H1 (cell line): ENCODE measurements at regions not wholly inside any gene's neighbourhood (a gene's known extent, or its start where the extent isn't known, plus 50 kb on each side); places are given as distances from the start of the nearest gene placed in this dataset.

Source experiments
- CTCF ChIA-PET: fragments of 300-600 bp; sonication (Branson Sonifier 250); formaldehyde crosslinking; loops from one replicate; lab custom pipeline; 2021; ENCODE audit not compliant: partially characterized antibody; lab: Charles Lee
- POLR2A ChIA-PET: fragments of 300-600 bp; sonication (Branson Sonifier 250); formaldehyde crosslinking; loops from one replicate; lab custom pipeline; 2021; ENCODE audit warnings: inconsistent platforms; ENCODE audit not compliant: partially characterized antibody; lab: Charles Lee
- DNase-seq, 2 experiments: peaks; one replicate each; pipeline versions ENCODE4 v3.0.0 to v3.0.0-alpha.2; 2010 to 2022; ENCODE audit warnings: low spot score in 2 of 2, low read depth in 1 of 2, mixed read lengths in 1 of 2
- FAIRE-seq: peaks from 2 replicates; lab custom pipeline; 2011; peaks lifted over from hg19 to GRCh38; lab: Jason Lieb, UNC
- H2AFZ ChIP-seq: 2 replicates; pipeline ENCODE4 v1.8.1; 2012; ENCODE audit warnings: low read length, inconsistent platforms
- H2AK5ac ChIP-seq: 2 replicates; pipeline ENCODE4 v1.6.1; 2013; ENCODE audit warnings: low read depth, low read length
- H2BK120ac ChIP-seq: replicated peaks from 2 replicates; pipeline ENCODE3; 2013; ENCODE audit warnings: low read depth, low read length, inconsistent platforms
- H2BK12ac ChIP-seq: 2 replicates; pipeline ENCODE4 v1.6.1; 2013; ENCODE audit warnings: low read depth, low read length
- H2BK15ac ChIP-seq: 2 replicates; pipeline ENCODE4 v1.6.1; 2013; ENCODE audit warnings: low read length
- H2BK20ac ChIP-seq: 2 replicates; pipeline ENCODE4 v1.6.1; 2013; ENCODE audit warnings: low read length
- H2BK5ac ChIP-seq: 2 replicates; pipeline ENCODE4 v1.6.1; 2013; ENCODE audit warnings: low read depth, low read length
- H3K14ac ChIP-seq: 2 replicates; pipeline ENCODE4 v1.6.1; 2013; ENCODE audit warnings: inconsistent platforms; ENCODE audit not compliant: insufficient read length
- H3K18ac ChIP-seq: 2 replicates; pipeline ENCODE4 v1.6.1; 2013; ENCODE audit warnings: low read length; ENCODE audit errors: extremely low read depth
- H3K23ac ChIP-seq: 2 replicates; pipeline ENCODE4 v1.6.1; 2013; ENCODE audit warnings: inconsistent platforms; ENCODE audit not compliant: insufficient read length
- H3K23me2 ChIP-seq: 2 replicates; pipeline ENCODE4 v1.6.1; 2013; ENCODE audit warnings: low read depth, low read length
- H3K27ac ChIP-seq: 2 replicates; pipeline ENCODE4 v1.6.1; 2011; ENCODE audit warnings: low read depth, low read length, inconsistent platforms
- H3K27me3 ChIP-seq, 4 experiments: replicated peaks in 1 of 4; 1 replicate in 1 of 4; 2 replicates in 3 of 4; pipeline versions ENCODE4 v1.6.1 to v1.8.1; 2011 to 2013; ENCODE audit warnings: low read length in 3 of 4, mild to moderate bottlenecking in 3 of 4, inconsistent platforms in 2 of 4, mixed read lengths in 2 of 4, moderate library complexity in 1 of 4; ENCODE audit not compliant: control insufficient read depth in 3 of 4, insufficient read depth in 3 of 4; ENCODE audit errors: extremely low read depth in 1 of 4
- H3K36me3 ChIP-seq, 4 experiments: 2 replicates each; pipeline versions ENCODE4 v1.6.1 to v1.8.1; 2011 to 2013; ENCODE audit warnings: mild to moderate bottlenecking in 4 of 4, low read length in 3 of 4, moderate library complexity in 2 of 4, control low read depth in 1 of 4, inconsistent platforms in 1 of 4; ENCODE audit not compliant: insufficient read depth in 4 of 4, control insufficient read depth in 2 of 4
- H3K4ac ChIP-seq: replicated peaks from 2 replicates; pipeline ENCODE3; 2013; ENCODE audit warnings: low read length, low read depth, mixed read lengths, inconsistent platforms; ENCODE audit not compliant: insufficient read length
- H3K4me1 ChIP-seq, 4 experiments: replicated peaks in 1 of 4; 1 replicate in 1 of 4; 2 replicates in 3 of 4; pipeline versions ENCODE4 v1.6.1 to v1.8.1; 2011 to 2013; ENCODE audit warnings: low read length in 3 of 4, inconsistent platforms in 2 of 4, mixed read lengths in 1 of 4; ENCODE audit not compliant: insufficient read depth in 4 of 4, control insufficient read depth in 3 of 4
- H3K4me2 ChIP-seq, 2 experiments: 2 replicates each; pipeline versions ENCODE4 v1.6.1 to v1.8.1; 2011 to 2013; ENCODE audit warnings: low read depth in 2 of 2, low read length in 2 of 2, control low read depth in 1 of 2, inconsistent platforms in 1 of 2, mild to moderate bottlenecking in 1 of 2; ENCODE audit not compliant: insufficient read depth in 1 of 2
- H3K4me3 ChIP-seq, 4 experiments: fragments of 200-600, 300-600 bp in 1 of 4; sonication (generic), shearing (Covaris generic), sonication (Bioruptor Twin) in 1 of 4; 2 replicates each; pipeline versions ENCODE4 v1.5.1 to v1.8.1; 2011 to 2016; ENCODE audit warnings: low read length in 4 of 4, low read depth in 3 of 4, control low read depth in 2 of 4, inconsistent platforms in 2 of 4, mild to moderate bottlenecking in 2 of 4, mixed read lengths in 1 of 4, moderate library complexity in 1 of 4; ENCODE audit not compliant: insufficient read depth in 2 of 4; ENCODE audit errors: extremely low read depth in 1 of 4
- H3K56ac ChIP-seq: replicated peaks from 2 replicates; pipeline ENCODE3; 2013; ENCODE audit warnings: low read depth, mild to moderate bottlenecking, mixed read lengths, low read length, inconsistent platforms; ENCODE audit not compliant: insufficient read length
- H3K79me1 ChIP-seq: 2 replicates; pipeline ENCODE4 v1.6.1; 2013; ENCODE audit warnings: low read depth, low read length, control low read depth
- H3K79me2 ChIP-seq, 2 experiments: 2 replicates each; pipeline versions ENCODE4 v1.6.1 to v1.8.1; 2012 to 2013; ENCODE audit warnings: low read length in 2 of 2, mild to moderate bottlenecking in 2 of 2, inconsistent platforms in 1 of 2; ENCODE audit not compliant: insufficient read depth in 2 of 2, control insufficient read depth in 1 of 2
- H3K9ac ChIP-seq, 4 experiments: replicated peaks in 1 of 4; 1 replicate in 1 of 4; 2 replicates in 3 of 4; pipeline versions ENCODE4 v1.6.1 to v1.8.1; 2011 to 2013; ENCODE audit warnings: low read depth in 3 of 4, low read length in 3 of 4, control low read depth in 2 of 4, mild to moderate bottlenecking in 2 of 4, moderate library complexity in 2 of 4, inconsistent platforms in 1 of 4; ENCODE audit errors: extremely low read depth in 1 of 4
- H3K9me3 ChIP-seq, 2 experiments: 2 replicates each; pipeline versions ENCODE4 v1.6.1 to v1.8.1; 2012 to 2013; ENCODE audit warnings: mild to moderate bottlenecking in 2 of 2, moderate library complexity in 2 of 2, control low read depth in 1 of 2, inconsistent platforms in 1 of 2, low read depth in 1 of 2, low read length in 1 of 2, mixed read lengths in 1 of 2; ENCODE audit not compliant: insufficient read depth in 2 of 2
- H4K20me1 ChIP-seq, 2 experiments: replicated peaks in 1 of 2; 2 replicates each; pipeline versions ENCODE3 to v1.8.1; 2011 to 2013; ENCODE audit warnings: inconsistent platforms in 2 of 2, low read length in 2 of 2, mild to moderate bottlenecking in 1 of 2; ENCODE audit not compliant: insufficient read depth in 2 of 2, control insufficient read depth in 1 of 2
- H4K5ac ChIP-seq: 2 replicates; pipeline ENCODE4 v1.6.1; 2013; ENCODE audit warnings: low read length, low read depth, mixed read lengths, inconsistent platforms; ENCODE audit not compliant: insufficient read length
- H4K8ac ChIP-seq: 2 replicates; pipeline ENCODE4 v1.8.0; 2013; ENCODE audit warnings: mild to moderate bottlenecking, moderate library complexity, low read length, inconsistent platforms; ENCODE audit not compliant: insufficient read depth; ENCODE audit errors: extremely low read depth
- H4K91ac ChIP-seq: replicated peaks from 2 replicates; pipeline ENCODE3; 2013; ENCODE audit warnings: low read length, mixed read lengths, inconsistent platforms; ENCODE audit not compliant: insufficient read length
- CHD1 ChIP-seq: IDR thresholded peaks from 2 replicates; pipeline ENCODE4 v1.6.1; 2012; ENCODE audit warnings: low read depth, low read length, improper control_type of control experiment
- CHD2 ChIP-seq: IDR thresholded peaks from 2 replicates; pipeline ENCODE4 v1.6.1; 2012; ENCODE audit warnings: low read length, improper control_type of control experiment
- CTBP2 ChIP-seq: IDR thresholded peaks from 2 replicates; pipeline ENCODE4 v1.7.0; 2011; ENCODE audit warnings: borderline replicate concordance, mild to moderate bottlenecking, moderate library complexity, mixed read lengths, low read length; ENCODE audit not compliant: insufficient read depth, insufficient read length
- EP300 ChIP-seq, 2 experiments: IDR thresholded peaks; 1 replicate in 1 of 2; 2 replicates in 1 of 2; pipeline ENCODE4 v1.6.1; 2011 to 2012; ENCODE audit warnings: low read depth in 2 of 2, low read length in 2 of 2, mild to moderate bottlenecking in 2 of 2, borderline replicate concordance in 1 of 2, inconsistent platforms in 1 of 2, moderate library complexity in 1 of 2
- FOSL1 ChIP-seq: IDR thresholded peaks from 2 replicates; pipeline ENCODE4 v1.6.1; 2011; ENCODE audit warnings: mild to moderate bottlenecking, low read depth, low read length, moderate library complexity; ENCODE audit not compliant: insufficient read depth
- HDAC2 ChIP-seq, 2 experiments: fragments of 300-600 bp in 1 of 2; sonication (generic) in 1 of 2; IDR thresholded peaks; 2 replicates each; pipeline ENCODE4 v1.6.1; 2011 to 2012; ENCODE audit warnings: low read depth in 2 of 2, low read length in 2 of 2, mild to moderate bottlenecking in 2 of 2, moderate library complexity in 2 of 2, borderline replicate concordance in 1 of 2, inconsistent platforms in 1 of 2
- KDM1A ChIP-seq: fragments of 200-600, 300-600 bp; sonication (generic); IDR thresholded peaks from 2 replicates; pipeline ENCODE4 v1.7.1; 2016; ENCODE audit warnings: mild to moderate bottlenecking, low read length, borderline replicate concordance
- KDM4A ChIP-seq: IDR thresholded peaks from one replicate; pipeline ENCODE4 v1.7.1; 2012; ENCODE audit warnings: low read depth, mild to moderate bottlenecking, moderate library complexity, low read length, inconsistent platforms; ENCODE audit not compliant: severe bottlenecking
- MAFK ChIP-seq: IDR thresholded peaks from 2 replicates; pipeline ENCODE4 v1.6.1; 2012; ENCODE audit warnings: low read depth, mild to moderate bottlenecking, improper control_type of control experiment, low read length
- MAX ChIP-seq: IDR thresholded peaks from 2 replicates; pipeline ENCODE4 v1.6.1; 2012; ENCODE audit warnings: inconsistent platforms
- POLR2AphosphoS5 ChIP-seq: IDR thresholded peaks from 2 replicates; pipeline ENCODE4 v1.6.1; 2011; ENCODE audit warnings: low read depth, low read length
- RXRA ChIP-seq: IDR thresholded peaks from 2 replicates; pipeline ENCODE4 v1.6.1; 2011; ENCODE audit warnings: low read depth, mild to moderate bottlenecking, low read length, moderate library complexity; ENCODE audit not compliant: insufficient read depth
- SIN3A ChIP-seq, 2 experiments: IDR thresholded peaks in 1 of 2; conservative IDR thresholded peaks in 1 of 2; 2 replicates each; pipeline ENCODE4 v1.6.1; 2011 to 2012; ENCODE audit warnings: low read length in 2 of 2, improper control_type of control experiment in 1 of 2, low read depth in 1 of 2, mild to moderate bottlenecking in 1 of 2
- TCF12 ChIP-seq: IDR thresholded peaks from 2 replicates; pipeline ENCODE4 v1.6.1; 2011; ENCODE audit warnings: low read depth, mild to moderate bottlenecking, low read length
- WGBS, 2 experiments: shearing (Covaris generic) in 1 of 2; methylation state at CpG; one replicate each; pipeline versions ENCODE4 v1.1.6 to v1.1.7; 2013 to 2015; ENCODE audit warnings: low lambda C conversion rate in 2 of 2, mixed read lengths in 2 of 2, inconsistent platforms in 1 of 2, low coverage in 1 of 2, missing lambda C conversion rate in 1 of 2; ENCODE audit not compliant: insufficient replicate concordance in 2 of 2, insufficient coverage in 1 of 2, insufficient read length in 1 of 2; ENCODE audit errors: extremely low coverage in 1 of 2, missing lambda C conversion rate in 1 of 2; 5-methylcytosine and 5-hydroxymethylcytosine counted together

GRCh38 chr6:85913001-85913400, 270.3 kb upstream of the SYNCRIP start:
- no peaks in the 10 kb centered on the region for H3K23me2 ChIP-seq
- H3K23ac ChIP-seq, result no peak overlapping the region
- no peak overlapping the region for H3K14ac ChIP-seq
- no peaks in the 10 kb centered on the region for H3K79me2 ChIP-seq
- CTCF ChIA-PET, result interaction anchor here (0.6 to 4.5 kb wide), 2 partner anchors 9 to 623 kb away, joined by 3 to 38 read pairs; no protein-coding TSS in a partner anchor
- WGBS, 2 experiments, result 65% methylated on average over 2 of the region's 2 CpGs; no CpG with 5 or more reads in 1 of the 2 experiments
- H3K4me1 ChIP-seq, result no peaks in the 10 kb centered on the region
- H2BK120ac ChIP-seq, result no peak overlapping the region
- H4K20me1 ChIP-seq, result no peaks in the 10 kb centered on the region
- H3K4ac ChIP-seq, result no peak overlapping the region
- no peak overlapping the region for H3K56ac ChIP-seq
- H3K9me3 ChIP-seq, result peaks cover 6 to 7% of the 10 kb centered on the region in 2 experiments; a peak in 2 of 4 replicates
- no peak overlapping the region for H2BK20ac ChIP-seq
- no peak overlapping the region for H3K4me3 ChIP-seq
- no peak overlapping the region for H4K91ac ChIP-seq
- H2BK15ac ChIP-seq, result no peak overlapping the region
- H4K8ac ChIP-seq, result no peak overlapping the region
- no peak overlapping the region for H3K4me2 ChIP-seq
- no peak overlapping the region for H4K5ac ChIP-seq
- H3K27me3 ChIP-seq, result no peaks in the 10 kb centered on the region
- H3K36me3 ChIP-seq, result no peaks in the 10 kb centered on the region
- no peak overlapping the region for H3K27ac ChIP-seq
- H3K18ac ChIP-seq, result no peak overlapping the region
- H2AK5ac ChIP-seq, result no peak overlapping the region
- no peak for FAIRE-seq
- POLR2A ChIA-PET, result no interaction called here
- H2BK12ac ChIP-seq, result no peak overlapping the region
- H3K9ac ChIP-seq, result no peak overlapping the region
- no peak overlapping the region for H2AFZ ChIP-seq
- DNase-seq, result no peak
- H2BK5ac ChIP-seq, result no peak overlapping the region
- H3K79me1 ChIP-seq, result no peaks in the 10 kb centered on the region
- TF ChIP-seq FOSL1 (no peak), MAFK (no peak), CTBP2 (no peak), CHD2 (no peak), HDAC2 (IDR thresholded peaks at IDR 0.05; ENCODE audit: borderline replicate concordance in 1 of 2, low read depth in 2 of 2, low read length in 2 of 2) (no peak), KDM1A (no peak), SIN3A (conservative IDR thresholded peaks at IDR 0.05 in 1 of 2, IDR thresholded peaks at IDR 0.05 in 1 of 2; ENCODE audit: low read depth in 1 of 2, low read length in 2 of 2) (no peak), TCF12 (no peak), EP300 (IDR thresholded peaks at IDR 0.05; ENCODE audit: borderline replicate concordance in 1 of 2, low read depth in 2 of 2, low read length in 2 of 2) (no peak), RXRA (no peak), CHD1 (no peak), POLR2AphosphoS5 (no peak), KDM4A (no peak), MAX (no peak)
